ENCODE measurements at regions not wholly inside any gene's neighbourhood (a gene's known extent, or its start where the extent isn't known, plus 50 kb on each side); places are given as distances from the start of the nearest gene placed in this dataset.

GRCh38 chr20:37630993-37631392 lies 62.8 kb upstream of the CTNNBL1 start:
- no peak for DNase-seq (ENCODE audit: low read depth, low spot score)
- H3K4me3 ChIP-seq (ENCODE audit: low read depth, low read length), result no peak overlapping the region
- in situ Hi-C loops (cut with HindIII; ENCODE audit: low sequenced_read_pairs), result no loop called here
- TF ChIP-seq CTCF (IDR thresholded peaks at IDR 0.05; ENCODE audit: low read depth, low read length), result no peak

- in situ Hi-C loops (cut with HindIII; ENCODE audit: low sequenced_read_pairs), result no loop called here
Measured at GRCh38 chr20:37630166-37630565, 63.7 kb upstream of the CTNNBL1 start.

GRCh38 chr20:37627767-37628130 lies 66.1 kb upstream of the CTNNBL1 start:
- DNase-seq (ENCODE audit: low read depth, low spot score), result no peak
- no peak overlapping the region for H3K4me3 ChIP-seq (ENCODE audit: low read depth, low read length)
- TF ChIP-seq CTCF (IDR thresholded peaks at IDR 0.05; ENCODE audit: low read depth, low read length), result no peak
- in situ Hi-C loops (cut with HindIII; ENCODE audit: low sequenced_read_pairs), result no loop called here

More at GRCh38 chr20:37630166-37630565, 63.7 kb upstream of the CTNNBL1 start:
- no peak for TF ChIP-seq CTCF (IDR thresholded peaks at IDR 0.05; ENCODE audit: low read depth, low read length)
- no peak for DNase-seq (ENCODE audit: low read depth, low spot score)
- no peak overlapping the region for H3K4me3 ChIP-seq (ENCODE audit: low read depth, low read length)

- no peak for TF ChIP-seq CTCF (IDR thresholded peaks at IDR 0.05; ENCODE audit: low read depth, low read length)
- in situ Hi-C loops (cut with HindIII; ENCODE audit: low sequenced_read_pairs), result no loop called here
- no peak overlapping the region for H3K4me3 ChIP-seq (ENCODE audit: low read depth, low read length)
- DNase-seq (ENCODE audit: low read depth, low spot score), result peak; percentile 53
Measured at GRCh38 chr20:37627060-37627766, 66.6 kb upstream of the CTNNBL1 start.

- no peak for DNase-seq (ENCODE audit: low read depth, low spot score)
- H3K4me3 ChIP-seq (ENCODE audit: low read depth, low read length), result no peak overlapping the region
- in situ Hi-C loops (cut with HindIII; ENCODE audit: low sequenced_read_pairs), result no loop called here
- no peak for TF ChIP-seq CTCF (IDR thresholded peaks at IDR 0.05; ENCODE audit: low read depth, low read length)
Measured at GRCh38 chr20:37624963-37625362, 68.9 kb upstream of the CTNNBL1 start.

GRCh38 chr20:37622728-37623127 lies 71.1 kb upstream of the CTNNBL1 start:
- DNase-seq (ENCODE audit: low read depth, low spot score), result no peak
- in situ Hi-C loops (cut with HindIII; ENCODE audit: low sequenced_read_pairs), result no loop called here
- H3K4me3 ChIP-seq (ENCODE audit: low read depth, low read length), result no peak overlapping the region
- TF ChIP-seq CTCF (IDR thresholded peaks at IDR 0.05; ENCODE audit: low read depth, low read length), result no peak
